ENCODE measurements at regions not wholly inside any gene's neighbourhood (a gene's known extent, or its start where the extent isn't known, plus 50 kb on each side); places are given as distances from the start of the nearest gene placed in this dataset.

GRCh38 chr5:111865356-111865755 is 108.4 kb upstream of the NREP start:
- no peak for DNase-seq
- Mint-ChIP-seq H3K9me3 (no peaks in the 10 kb centered on the region), H3K27ac (no peak overlapping the region), H3K36me3 (no peaks in the 10 kb centered on the region), H3K4me3 (no peak overlapping the region), H3K4me1 (no peaks in the 10 kb centered on the region), H3K27me3 (peaks cover 5% of the 10 kb centered on the region)

GRCh38 chr5:111863801-111864200 is 106.8 kb upstream of the NREP start:
- no peaks in the 10 kb centered on the region for H3K9me3 Mint-ChIP-seq
- H3K27ac Mint-ChIP-seq: no peak overlapping the region
- H3K36me3 Mint-ChIP-seq: no peaks in the 10 kb centered on the region
- H3K27me3 Mint-ChIP-seq: peaks cover 5% of the 10 kb centered on the region
- no peak for DNase-seq
- H3K4me3 Mint-ChIP-seq: no peak overlapping the region
- H3K4me1 Mint-ChIP-seq: no peaks in the 10 kb centered on the region

GRCh38 chr5:111859533-111860270 is 102.7 kb upstream of the NREP start:
- Mint-ChIP-seq H3K27me3 (peaks cover 5% of the 10 kb centered on the region), H3K4me3 (no peak overlapping the region), H3K4me1 (no peaks in the 10 kb centered on the region), H3K36me3 (no peaks in the 10 kb centered on the region), H3K9me3 (no peaks in the 10 kb centered on the region), H3K27ac (no peak overlapping the region)
- no peak for DNase-seq

- Mint-ChIP-seq H3K4me1 (peaks cover 1% of the 10 kb centered on the region), H3K4me3 (no peak overlapping the region), H3K27ac (no peak overlapping the region), H3K9me3 (no peaks in the 10 kb centered on the region), H3K27me3 (peaks cover 5% of the 10 kb centered on the region), H3K36me3 (no peaks in the 10 kb centered on the region)
- DNase-seq: no peak
These were observed 102.0 kb upstream of the NREP start for GRCh38 chr5:111859031-111859430.

- DNase-seq: no peak
- Mint-ChIP-seq H3K36me3 (no peaks in the 10 kb centered on the region), H3K27ac (no peak overlapping the region), H3K9me3 (no peaks in the 10 kb centered on the region), H3K27me3 (peaks cover 5% of the 10 kb centered on the region), H3K4me3 (no peak overlapping the region), H3K4me1 (peaks cover 4% of the 10 kb centered on the region)
These were observed 100.6 kb upstream of the NREP start for GRCh38 chr5:111857623-111858022.

- Mint-ChIP-seq H3K27ac (no peak overlapping the region), H3K36me3 (no peaks in the 10 kb centered on the region), H3K4me1 (peaks cover 4% of the 10 kb centered on the region), H3K4me3 (no peak overlapping the region), H3K9me3 (no peaks in the 10 kb centered on the region), H3K27me3 (peaks cover 5% of the 10 kb centered on the region)
- DNase-seq: no peak
These were observed 100.0 kb upstream of the NREP start for GRCh38 chr5:111856876-111857466.

- Mint-ChIP-seq H3K36me3 (no peaks in the 10 kb centered on the region), H3K27me3 (peaks cover 5% of the 10 kb centered on the region), H3K9me3 (no peaks in the 10 kb centered on the region), H3K27ac (no peak overlapping the region), H3K4me1 (peaks cover 4% of the 10 kb centered on the region), H3K4me3 (no peak overlapping the region)
- DNase-seq: no peak
These were observed 98.4 kb upstream of the NREP start for GRCh38 chr5:111855356-111855755.

GRCh38 chr5:111854186-111854585 is 97.2 kb upstream of the NREP start:
- Mint-ChIP-seq H3K4me1 (peaks cover 4% of the 10 kb centered on the region), H3K4me3 (no peak overlapping the region), H3K36me3 (no peaks in the 10 kb centered on the region), H3K27ac (no peak overlapping the region), H3K27me3 (peaks cover 5% of the 10 kb centered on the region), H3K9me3 (no peaks in the 10 kb centered on the region)
- no peak for DNase-seq

- Mint-ChIP-seq H3K4me3 (no peak overlapping the region), H3K27ac (no peak overlapping the region)
- no peak for DNase-seq
These were observed 96.8 kb upstream of the NREP start for GRCh38 chr5:111853748-111854147.

GRCh38 chr5:111851631-111852548 is 94.9 kb upstream of the NREP start:
- no peak for DNase-seq
- H3K27ac Mint-ChIP-seq: no peak overlapping the region
- peaks cover 4% of the 10 kb centered on the region for H3K4me1 Mint-ChIP-seq
- H3K36me3 Mint-ChIP-seq: no peaks in the 10 kb centered on the region
- H3K9me3 Mint-ChIP-seq: no peaks in the 10 kb centered on the region
- peaks cover 5% of the 10 kb centered on the region for H3K27me3 Mint-ChIP-seq
- H3K4me3 Mint-ChIP-seq: no peak overlapping the region

More at GRCh38 chr5:111853748-111854147, 96.8 kb upstream of the NREP start:
- peaks cover 4% of the 10 kb centered on the region for H3K4me1 Mint-ChIP-seq
- peaks cover 5% of the 10 kb centered on the region for H3K27me3 Mint-ChIP-seq
- no peaks in the 10 kb centered on the region for H3K9me3 Mint-ChIP-seq
- H3K36me3 Mint-ChIP-seq: no peaks in the 10 kb centered on the region

GRCh38 chr5:111848476-111848875 is 91.5 kb upstream of the NREP start:
- no peak for DNase-seq
- H3K36me3 Mint-ChIP-seq: no peaks in the 10 kb centered on the region
- H3K4me1 Mint-ChIP-seq: no peaks in the 10 kb centered on the region
- H3K4me3 Mint-ChIP-seq: no peak overlapping the region
- H3K27me3 Mint-ChIP-seq: peaks cover 5% of the 10 kb centered on the region
- no peak overlapping the region for H3K27ac Mint-ChIP-seq
- no peaks in the 10 kb centered on the region for H3K9me3 Mint-ChIP-seq

- Mint-ChIP-seq H3K4me1 (no peaks in the 10 kb centered on the region), H3K4me3 (no peak overlapping the region)
These were observed 90.3 kb upstream of the NREP start for GRCh38 chr5:111847052-111847925.

GRCh38 chr5:111840036-111840674 is 83.2 kb upstream of the NREP start:
- DNase-seq: no peak
- H3K27ac Mint-ChIP-seq: no peak overlapping the region
- no peak overlapping the region for H3K4me3 Mint-ChIP-seq
- H3K9me3 Mint-ChIP-seq: no peaks in the 10 kb centered on the region
- no peaks in the 10 kb centered on the region for H3K36me3 Mint-ChIP-seq
- H3K27me3 Mint-ChIP-seq: no peaks in the 10 kb centered on the region
- H3K4me1 Mint-ChIP-seq: no peaks in the 10 kb centered on the region

More at GRCh38 chr5:111847052-111847925, 90.3 kb upstream of the NREP start:
- no peaks in the 10 kb centered on the region for H3K36me3 Mint-ChIP-seq
- no peaks in the 10 kb centered on the region for H3K27me3 Mint-ChIP-seq
- DNase-seq: no peak
- no peak overlapping the region for H3K27ac Mint-ChIP-seq
- H3K9me3 Mint-ChIP-seq: no peaks in the 10 kb centered on the region

- Mint-ChIP-seq H3K36me3 (no peaks in the 10 kb centered on the region), H3K4me1 (no peaks in the 10 kb centered on the region), H3K9me3 (no peaks in the 10 kb centered on the region), H3K27me3 (no peaks in the 10 kb centered on the region), H3K4me3 (no peak overlapping the region), H3K27ac (no peak overlapping the region)
- no peak for DNase-seq
These were observed 82.4 kb upstream of the NREP start for GRCh38 chr5:111839438-111839837.
